Hepatocyte (in vitro differentiated cells): ENCODE measurements at regions not wholly inside any gene's neighbourhood (a gene's known extent, or its start where the extent isn't known, plus 50 kb on each side); places are given as distances from the start of the nearest gene placed in this dataset.

Experiments
- DNase-seq: peaks from one replicate; pipeline ENCODE4 v3.0.0-alpha.2; 2016; ENCODE audit warnings: low spot score
- H2AFZ ChIP-seq: fragments of 200-600 bp; sonication (generic); 2 replicates; pipeline ENCODE4 v1.6.0; 2016; ENCODE audit warnings: antibody characterized with exemption, mild to moderate bottlenecking
- H3K27ac ChIP-seq: fragments of 200-600 bp; sonication (generic); 2 replicates; pipeline ENCODE4 v1.5.1; 2016; ENCODE audit warnings: mild to moderate bottlenecking
- H3K27me3 ChIP-seq: fragments of 200-600 bp; sonication (generic); 2 replicates; pipeline ENCODE4 v1.6.1; 2016
- H3K36me3 ChIP-seq: fragments of 200-600 bp; sonication (generic); replicated peaks from 2 replicates; pipeline ENCODE4 v1.5.1; 2016; ENCODE audit warnings: low read depth; ENCODE audit not compliant: insufficient read depth
- H3K4me1 ChIP-seq: fragments of 200-600 bp; sonication (generic); 2 replicates; pipeline ENCODE4 v1.5.1; 2016; ENCODE audit warnings: mild to moderate bottlenecking, moderate library complexity; ENCODE audit not compliant: insufficient read depth
- H3K4me2 ChIP-seq: fragments of 200-600 bp; sonication (generic); 2 replicates; pipeline ENCODE4 v1.6.0; 2016
- H3K4me3 ChIP-seq: fragments of 200-600 bp; sonication (generic); 2 replicates; pipeline ENCODE4 v1.5.1; 2016; ENCODE audit warnings: mild to moderate bottlenecking
- H3K79me2 ChIP-seq: fragments of 200-600 bp; sonication (generic); 2 replicates; pipeline ENCODE4 v1.6.0; 2017; ENCODE audit warnings: mild to moderate bottlenecking
- H3K9me2 ChIP-seq: fragments of 200-600 bp; sonication (generic); replicated peaks from 2 replicates; pipeline ENCODE4 v1.6.0; 2017; ENCODE audit warnings: mild to moderate bottlenecking; ENCODE audit not compliant: insufficient read depth
- H3K9me3 ChIP-seq: fragments of 200-600 bp; sonication (generic); 2 replicates; pipeline ENCODE4 v1.5.1; 2016; ENCODE audit warnings: low read depth, mild to moderate bottlenecking
- H4K20me1 ChIP-seq: fragments of 200-600 bp; sonication (generic); 2 replicates; pipeline ENCODE4 v1.6.0; 2016; ENCODE audit warnings: mild to moderate bottlenecking; ENCODE audit not compliant: insufficient read depth, poor library complexity, severe bottlenecking
- EZH2 ChIP-seq: fragments of 200-600 bp; sonication (generic); IDR thresholded peaks from 2 replicates; pipeline ENCODE4 v1.6.1; 2016; ENCODE audit warnings: antibody characterized with exemption, mild to moderate bottlenecking, borderline replicate concordance
- EZH2phosphoT487 ChIP-seq: fragments of 200-600 bp; sonication (generic); IDR thresholded peaks from one replicate; pipeline ENCODE4 v1.6.1; 2018; ENCODE audit warnings: antibody characterized with exemption, mild to moderate bottlenecking, low read depth, moderate library complexity; ENCODE audit not compliant: unreplicated experiment, severe bottlenecking
- WGBS: methylation state at CpG from one replicate; pipeline ENCODE4 v1.1.6; 2016; ENCODE audit warnings: low lambda C conversion rate; ENCODE audit errors: missing lambda C conversion rate; 5-methylcytosine and 5-hydroxymethylcytosine counted together
- TF ChIP-seq, protein P1 (sequence below): fragments of 200-600 bp; sonication (generic); IDR thresholded peaks from 2 replicates; pipeline ENCODE4 v1.5.1; 2016; ENCODE audit warnings: antibody characterized with exemption, mild to moderate bottlenecking; ENCODE audit not compliant: poor library complexity

DNA sequence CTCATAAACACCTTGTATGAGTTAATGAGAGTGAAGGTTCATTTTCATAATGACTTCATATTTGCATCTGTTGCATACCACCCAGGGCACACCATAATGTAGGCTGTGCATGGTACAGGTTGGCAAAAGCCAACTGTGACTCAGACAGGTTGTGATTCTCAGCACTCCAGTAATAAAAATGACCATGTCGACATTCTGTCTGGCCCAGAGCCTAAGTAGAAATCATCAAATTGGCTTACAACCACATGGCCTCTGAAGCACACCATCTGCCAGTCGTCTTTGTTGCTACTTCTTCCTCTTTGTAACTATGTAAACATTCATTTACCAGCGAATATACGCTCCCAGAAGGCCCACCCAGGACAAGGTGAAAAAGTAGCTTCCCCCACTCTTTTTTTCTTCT is 459.5 kb downstream of the GASK1B start:
- H4K20me1 ChIP-seq, result no peaks in the 10 kb centered on the region
- H3K79me2 ChIP-seq, result no peaks in the 10 kb centered on the region
- 57% methylated on average over 4 of the region's 4 CpGs for WGBS
- no peak for DNase-seq
- TF ChIP-seq EZH2, result no peak
- TF ChIP-seq EZH2phosphoT487, result no peak
- TF ChIP-seq, protein P1, sequence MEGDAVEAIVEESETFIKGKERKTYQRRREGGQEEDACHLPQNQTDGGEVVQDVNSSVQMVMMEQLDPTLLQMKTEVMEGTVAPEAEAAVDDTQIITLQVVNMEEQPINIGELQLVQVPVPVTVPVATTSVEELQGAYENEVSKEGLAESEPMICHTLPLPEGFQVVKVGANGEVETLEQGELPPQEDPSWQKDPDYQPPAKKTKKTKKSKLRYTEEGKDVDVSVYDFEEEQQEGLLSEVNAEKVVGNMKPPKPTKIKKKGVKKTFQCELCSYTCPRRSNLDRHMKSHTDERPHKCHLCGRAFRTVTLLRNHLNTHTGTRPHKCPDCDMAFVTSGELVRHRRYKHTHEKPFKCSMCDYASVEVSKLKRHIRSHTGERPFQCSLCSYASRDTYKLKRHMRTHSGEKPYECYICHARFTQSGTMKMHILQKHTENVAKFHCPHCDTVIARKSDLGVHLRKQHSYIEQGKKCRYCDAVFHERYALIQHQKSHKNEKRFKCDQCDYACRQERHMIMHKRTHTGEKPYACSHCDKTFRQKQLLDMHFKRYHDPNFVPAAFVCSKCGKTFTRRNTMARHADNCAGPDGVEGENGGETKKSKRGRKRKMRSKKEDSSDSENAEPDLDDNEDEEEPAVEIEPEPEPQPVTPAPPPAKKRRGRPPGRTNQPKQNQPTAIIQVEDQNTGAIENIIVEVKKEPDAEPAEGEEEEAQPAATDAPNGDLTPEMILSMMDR, result no peak
- H3K9me3 ChIP-seq, result no peaks in the 10 kb centered on the region
- H3K36me3 ChIP-seq, result no peaks in the 10 kb centered on the region
- H3K9me2 ChIP-seq, result no peaks in the 10 kb centered on the region
- no peak overlapping the region for H3K27ac ChIP-seq
- H3K4me3 ChIP-seq, result no peak overlapping the region
- H2AFZ ChIP-seq, result no peak overlapping the region
- H3K4me1 ChIP-seq, result no peaks in the 10 kb centered on the region
- no peak overlapping the region for H3K4me2 ChIP-seq
- no peaks in the 10 kb centered on the region for H3K27me3 ChIP-seq

DNA sequence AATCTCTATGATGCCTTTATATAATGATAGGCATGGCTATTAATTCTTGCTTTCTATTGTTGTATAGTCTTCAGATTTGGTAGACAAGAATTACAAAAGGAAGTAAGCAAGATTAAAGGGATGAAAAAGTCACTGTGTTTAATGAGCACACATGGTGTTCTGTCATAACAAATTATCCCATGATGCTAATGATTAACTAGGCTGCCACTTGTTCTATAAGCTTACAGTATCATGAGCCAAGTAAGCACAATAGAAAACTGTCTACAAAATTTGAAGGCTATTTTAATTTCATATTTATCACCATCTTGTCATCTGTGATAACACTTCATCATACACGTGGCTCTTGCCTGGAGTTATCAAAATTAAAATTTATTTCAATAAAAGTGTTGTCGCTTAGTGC is 466.7 kb downstream of the GASK1B start:
- Histone ChIP-seq H3K4me3 (no peak overlapping the region), H3K4me1 (no peaks in the 10 kb centered on the region), H3K4me2 (no peak overlapping the region), H2AFZ (no peak overlapping the region), H3K9me3 (no peaks in the 10 kb centered on the region), H4K20me1 (no peaks in the 10 kb centered on the region), H3K27ac (no peak overlapping the region), H3K9me2 (no peaks in the 10 kb centered on the region), H3K36me3 (no peaks in the 10 kb centered on the region), H3K79me2 (no peaks in the 10 kb centered on the region), H3K27me3 (no peaks in the 10 kb centered on the region)
- 89% methylated on average over 2 of the region's 2 CpGs for WGBS
- peak; percentile 25 for DNase-seq
- TF ChIP-seq, protein P1, result no peak

GRCh38 chr4:157702831-157703230 is 470.0 kb downstream of the GASK1B start:
- Histone ChIP-seq H3K4me2 (no peak overlapping the region), H3K9me2 (no peaks in the 10 kb centered on the region), H3K27me3 (no peaks in the 10 kb centered on the region), H3K9me3 (no peaks in the 10 kb centered on the region), H4K20me1 (no peaks in the 10 kb centered on the region), H3K36me3 (no peaks in the 10 kb centered on the region), H3K4me3 (no peak overlapping the region), H3K79me2 (no peaks in the 10 kb centered on the region), H2AFZ (no peak overlapping the region), H3K27ac (no peak overlapping the region), H3K4me1 (no peaks in the 10 kb centered on the region)
- no peak for TF ChIP-seq EZH2
- TF ChIP-seq, protein P1, result no peak
- no peak for TF ChIP-seq EZH2phosphoT487
- 63% methylated on average over 3 of the region's 3 CpGs for WGBS
- no peak for DNase-seq

GRCh38 chr4:157701695-157701994 is 471.2 kb downstream of the GASK1B start:
- Histone ChIP-seq H3K27me3 (no peaks in the 10 kb centered on the region), H4K20me1 (no peaks in the 10 kb centered on the region), H3K9me2 (no peaks in the 10 kb centered on the region), H2AFZ (no peak overlapping the region), H3K4me1 (no peaks in the 10 kb centered on the region), H3K9me3 (no peaks in the 10 kb centered on the region), H3K79me2 (no peaks in the 10 kb centered on the region), H3K27ac (no peak overlapping the region), H3K4me3 (no peak overlapping the region), H3K4me2 (no peak overlapping the region), H3K36me3 (no peaks in the 10 kb centered on the region)
- TF ChIP-seq EZH2 (no peak), EZH2phosphoT487 (no peak)
- TF ChIP-seq, protein P1, result no peak
- 57% methylated on average over 3 of the region's 3 CpGs for WGBS
- DNase-seq, result no peak
